Ovary (tissue), 7 donors: ENCODE measurements at regions not wholly inside any gene's neighbourhood (a gene's known extent, or its start where the extent isn't known, plus 50 kb on each side); places are given as distances from the start of the nearest gene placed in this dataset.

ENCODE experiments used
- DNase-seq, 5 donors: peaks; one replicate each; pipeline ENCODE4 v3.0.0-alpha.2; 2019 to 2020
- H3K27ac ChIP-seq, 2 donors: fragments of 200-600 bp; one replicate each; pipeline versions ENCODE4 v1.5.1 to v1.8.0; 2019 to 2022
- H3K27me3 ChIP-seq: fragments of 200-600 bp; one replicate; pipeline ENCODE4 v1.8.0; 2022
- H3K36me3 ChIP-seq: fragments of 200-600 bp; sonication (generic); one replicate; pipeline ENCODE4 v1.5.1; 2019
- H3K4me1 ChIP-seq: one replicate; pipeline ENCODE4 v1.8.1; 2013; ENCODE audit warnings: mild to moderate bottlenecking, moderate library complexity; ENCODE audit not compliant: insufficient read depth
- H3K4me3 ChIP-seq: fragments of 200-600 bp; sonication (generic); one replicate; pipeline ENCODE4 v1.5.1; 2017
- H3K9me3 ChIP-seq, 2 donors: fragments of 200-600 bp in 1 of 2; sonication (generic) in 1 of 2; one replicate each; pipeline versions ENCODE4 v1.5.1 to v1.8.1; 2013 to 2019; ENCODE audit warnings: mild to moderate bottlenecking in 1 of 2, moderate library complexity in 1 of 2
- CTCF ChIP-seq, 3 donors: fragments of 450-650 bp in 2 of 3; fragments of 200-600 bp in 1 of 3; IDR thresholded peaks; one replicate each; pipeline versions ENCODE4 v1.5.1 to v1.8.0; 2016 to 2022; ENCODE audit warnings: antibody characterized with exemption in 3 of 3, mild to moderate bottlenecking in 1 of 3
- EP300 ChIP-seq: sonication (generic); formaldehyde crosslinking; IDR thresholded peaks from one replicate; pipeline ENCODE4 v1.6.1; 2017; ENCODE audit warnings: antibody characterized with exemption
- POLR2A ChIP-seq: fragments of 450-650 bp; IDR thresholded peaks from one replicate; pipeline ENCODE4 v1.6.1; 2017; ENCODE audit warnings: antibody characterized with exemption, mild to moderate bottlenecking, moderate library complexity
- WGBS, 3 donors: extraction: QIAGEN DNeasy Blood & Tissue Kit in 1 of 3; methylation state at CpG; one replicate each; pipeline versions ENCODE4 v1.1.5 to v1.1.7; 2013 to 2017; 5-methylcytosine and 5-hydroxymethylcytosine counted together
- intact Hi-C, 4 donors: fragments of 100-400 bp; cut with DNase I; formaldehyde crosslinking; loops; one replicate each; pipeline versions ENCODE4 v1.11.0 to v1.15.1; 2022 to 2023
- donor health status: DM: no; HTN: no; CAD: no; lungs with moderate emphysema.
- donor health status: DM: no; HTN: no; CAD: no.
- donor health status: Bipolar disorder and iron deficiency.
- donor health status: DM: no; HTN: no; CAD: no.
- donor health status: DM: yes; HTN: yes; CAD: no.

GRCh38 chr1:221806236-221806635 lies 64.3 kb upstream of the DUSP10 start:
- Histone ChIP-seq H3K27me3 (no peaks in the 10 kb centered on the region), H3K9me3 (no peaks in the 10 kb centered on the region), H3K36me3 (no peaks in the 10 kb centered on the region), H3K27ac (no peak overlapping the region), H3K4me3 (no peak overlapping the region), H3K4me1 (no peaks in the 10 kb centered on the region)
- intact Hi-C loops: no loop called here
- TF ChIP-seq EP300 (no peak), CTCF (IDR thresholded peaks at IDR 0.05) (no peak), POLR2A (no peak)
- DNase-seq: no peak
- WGBS, 3 donors: 92 to 98% (median 96%) methylated on average over 1 of the region's 1 CpG

GRCh38 chr1:221805121-221805520 lies 63.2 kb upstream of the DUSP10 start:
- no peak for DNase-seq
- H3K27me3 ChIP-seq: no peaks in the 10 kb centered on the region
- H3K27ac ChIP-seq: no peak overlapping the region
- no peak overlapping the region for H3K4me3 ChIP-seq
- no peak for TF ChIP-seq POLR2A
- TF ChIP-seq CTCF (IDR thresholded peaks at IDR 0.05): no peak
- TF ChIP-seq EP300: no peak
- H3K9me3 ChIP-seq: no peaks in the 10 kb centered on the region
- no peaks in the 10 kb centered on the region for H3K36me3 ChIP-seq
- 94 to 100% (median 96%) methylated on average over 1 of the region's 1 CpG for WGBS, 3 donors
- intact Hi-C loops: no loop called here
- H3K4me1 ChIP-seq: no peaks in the 10 kb centered on the region

- no peaks in the 10 kb centered on the region for H3K36me3 ChIP-seq
- DNase-seq: no peak
- no peak overlapping the region for H3K27ac ChIP-seq
- H3K27me3 ChIP-seq: no peaks in the 10 kb centered on the region
- TF ChIP-seq CTCF (IDR thresholded peaks at IDR 0.05) (no peak), POLR2A (no peak), EP300 (no peak)
- no peaks in the 10 kb centered on the region for H3K4me1 ChIP-seq
- H3K4me3 ChIP-seq: no peak overlapping the region
- WGBS, 3 donors: 58 to 79% (median 68%) methylated on average over 3 of the region's 3 CpGs
- intact Hi-C loops: no loop called here
- H3K9me3 ChIP-seq: no peaks in the 10 kb centered on the region
Observed at GRCh38 chr1:221804303-221804702, 62.4 kb upstream of the DUSP10 start.

- Histone ChIP-seq H3K4me3 (no peak overlapping the region), H3K4me1 (no peaks in the 10 kb centered on the region), H3K36me3 (no peaks in the 10 kb centered on the region), H3K27me3 (no peaks in the 10 kb centered on the region), H3K9me3 (no peaks in the 10 kb centered on the region), H3K27ac (no peak overlapping the region)
- no peak for TF ChIP-seq POLR2A
- TF ChIP-seq CTCF (IDR thresholded peaks at IDR 0.05): no peak
- TF ChIP-seq EP300: no peak
- WGBS, 3 donors: 8 to 32% (median 11%) methylated on average over 1 of the region's 1 CpG
- intact Hi-C loops: no loop called here
- DNase-seq: no peak
Observed at GRCh38 chr1:221801773-221802516, 60.1 kb upstream of the DUSP10 start.
